Naive thymus-derived CD4-positive, alpha-beta T cell (primary cell): ENCODE measurements at regions not wholly inside any gene's neighbourhood (a gene's known extent, or its start where the extent isn't known, plus 50 kb on each side); places are given as distances from the start of the nearest gene placed in this dataset.

Source experiments
- ATAC-seq: fragments of 150-1000 bp; cut with Tn5 transposase; 2 replicates; pipeline ENCODE4 v1.10.0; 2021; ENCODE audit warnings: mild to moderate bottlenecking, moderate library complexity
- CTCF ChIA-PET: fragments of 350-600 bp; sonication (Branson Sonifier 250); formaldehyde crosslinking; loops from one replicate; lab custom pipeline; 2021; ENCODE audit warnings: antibody characterized with exemption; lab: Charles Lee
- POLR2A ChIA-PET: fragments of 350-600 bp; sonication (Branson Sonifier 250); formaldehyde crosslinking; loops from one replicate; lab custom pipeline; 2021; ENCODE audit warnings: antibody characterized with exemption, inconsistent platforms; lab: Charles Lee
- DNase-seq, 9 donors: peaks; one replicate each; pipeline versions ENCODE4 v3.0.0 to v3.0.0-alpha.2; 2020 to 2022; ENCODE audit warnings: mixed read lengths in 1 of 9
- H3K27ac ChIP-seq: one replicate; pipeline ENCODE4 v1.7.0; 2013; ENCODE audit warnings: mild to moderate bottlenecking, low read depth, low read length, moderate library complexity
- H3K27me3 ChIP-seq, 2 donors: one replicate each; pipeline ENCODE4 v1.7.0; 2013; ENCODE audit warnings: low read length in 2 of 2, mild to moderate bottlenecking in 2 of 2, moderate library complexity in 2 of 2; ENCODE audit not compliant: control insufficient read depth in 2 of 2, insufficient read depth in 2 of 2
- H3K36me3 ChIP-seq, 3 experiments: 1 replicate in 2 of 3; 2 replicates in 1 of 3; pipeline ENCODE4 v1.7.0; 2013; ENCODE audit warnings: low read length in 3 of 3, mild to moderate bottlenecking in 3 of 3, moderate library complexity in 1 of 3; ENCODE audit not compliant: insufficient read depth in 3 of 3, control insufficient read depth in 2 of 3
- H3K4me1 ChIP-seq, 2 donors: one replicate each; pipeline ENCODE4 v1.7.0; 2013; ENCODE audit warnings: low read length in 2 of 2, mild to moderate bottlenecking in 2 of 2, moderate library complexity in 1 of 2; ENCODE audit not compliant: control insufficient read depth in 2 of 2, insufficient read depth in 2 of 2
- H3K4me3 ChIP-seq: 2 replicates; pipeline ENCODE4 v1.7.0; 2013; ENCODE audit warnings: mild to moderate bottlenecking, low read length
- H3K9me3 ChIP-seq, 3 experiments: 1 replicate in 2 of 3; 2 replicates in 1 of 3; pipeline ENCODE4 v1.7.0; 2013; ENCODE audit warnings: low read length in 3 of 3; ENCODE audit not compliant: control insufficient read depth in 2 of 3
- H3K27ac Mint-ChIP-seq, 9 donors: one replicate each; pipeline ENCODE4 v1.8.0; 2020 to 2022; ENCODE audit warnings: mixed read lengths in 9 of 9, mild to moderate bottlenecking in 8 of 9, moderate library complexity in 5 of 9, inconsistent platforms in 2 of 9
- H3K27me3 Mint-ChIP-seq, 5 donors: one replicate each; pipeline ENCODE4 v1.8.0; 2021 to 2022; ENCODE audit warnings: mixed read lengths in 5 of 5, mild to moderate bottlenecking in 1 of 5
- H3K36me3 Mint-ChIP-seq, 5 donors: one replicate each; pipeline ENCODE4 v1.8.0; 2020 to 2022; ENCODE audit warnings: mixed read lengths in 5 of 5, mild to moderate bottlenecking in 3 of 5, inconsistent platforms in 1 of 5
- H3K4me1 Mint-ChIP-seq, 7 donors: one replicate each; pipeline ENCODE4 v1.8.0; 2020 to 2022; ENCODE audit warnings: mixed read lengths in 7 of 7, mild to moderate bottlenecking in 3 of 7, inconsistent platforms in 1 of 7
- H3K4me3 Mint-ChIP-seq, 10 donors: one replicate each; pipeline ENCODE4 v1.8.0; 2020 to 2022; ENCODE audit warnings: mild to moderate bottlenecking in 10 of 10, mixed read lengths in 10 of 10, moderate library complexity in 6 of 10, inconsistent platforms in 2 of 10
- H3K9me3 Mint-ChIP-seq, 11 donors: one replicate each; pipeline ENCODE4 v1.8.0; 2020 to 2022; ENCODE audit warnings: mixed read lengths in 11 of 11, mild to moderate bottlenecking in 4 of 11, inconsistent platforms in 1 of 11, moderate library complexity in 1 of 11
- intact Hi-C, 2 donors: fragments of 100-400 bp; cut with micrococcal nuclease; formaldehyde crosslinking; loops; one replicate each; pipeline ENCODE4 v1.15.1; 2023

DNA sequence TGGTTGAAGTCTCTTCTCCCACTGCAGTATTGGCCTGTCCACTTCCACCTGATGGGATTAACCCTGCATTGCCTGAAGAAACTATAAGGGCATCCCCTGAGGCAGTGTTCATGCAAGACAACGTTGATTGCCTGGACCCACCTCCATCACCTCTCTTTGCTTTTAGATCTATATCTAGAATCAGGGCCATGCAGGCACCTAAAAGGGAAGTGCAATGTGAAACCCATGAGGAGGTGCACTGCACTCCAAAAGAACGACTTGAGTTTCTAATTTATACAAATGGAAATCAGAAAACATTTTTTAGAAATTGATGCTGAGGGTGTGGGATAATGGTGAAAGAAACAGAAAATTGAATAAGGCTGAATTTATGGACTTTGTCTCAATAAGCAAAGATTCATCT, 694.4 kb downstream of the TRAM1L1 start:
- Mint-ChIP-seq H3K27me3 (no peaks in the 10 kb centered on the region), H3K36me3 (peaks cover 0 to 4% (median 0%) of the 10 kb centered on the region in 5 donors), H3K9me3 (peaks cover 0 to 10% (median 0%) of the 10 kb centered on the region in 11 donors), H3K27ac (no peak overlapping the region), H3K4me3 (no peak overlapping the region), H3K4me1 (no peaks in the 10 kb centered on the region)
- H3K27me3 ChIP-seq, result no peaks in the 10 kb centered on the region
- ATAC-seq (no peak), DNase-seq (no peak)
- no peak overlapping the region for H3K4me3 ChIP-seq
- no peak overlapping the region for H3K27ac ChIP-seq
- ChIA-PET POLR2A (no interaction called here), CTCF (no interaction called here)
- no peaks in the 10 kb centered on the region for H3K36me3 ChIP-seq
- no peaks in the 10 kb centered on the region for H3K9me3 ChIP-seq
- intact Hi-C loops, result no loop called here
- H3K4me1 ChIP-seq, result no peaks in the 10 kb centered on the region

DNA sequence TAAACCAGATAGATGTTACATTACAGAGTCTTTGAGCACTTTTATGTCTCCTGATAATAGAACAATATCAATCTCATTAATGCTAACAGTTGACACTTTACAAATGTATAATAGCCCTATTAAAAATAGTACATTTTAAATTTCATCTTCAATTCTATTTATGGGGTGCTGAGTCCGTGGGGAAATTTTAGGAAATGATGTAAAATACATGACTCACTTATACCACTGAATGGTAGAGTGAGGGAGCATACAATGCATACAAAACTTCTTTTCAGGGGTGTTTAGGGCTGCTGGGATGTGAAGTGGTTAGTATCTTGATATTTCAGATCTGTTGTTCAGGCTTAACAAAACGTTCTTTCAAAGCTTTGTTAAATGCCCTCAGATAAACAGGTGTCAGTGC, 696.2 kb downstream of the TRAM1L1 start:
- DNase-seq (no peak), ATAC-seq (no peak)
- Mint-ChIP-seq H3K4me1 (no peaks in the 10 kb centered on the region), H3K36me3 (peaks cover 0 to 4% (median 0%) of the 10 kb centered on the region in 5 donors), H3K4me3 (no peak overlapping the region), H3K27ac (no peak overlapping the region), H3K27me3 (no peaks in the 10 kb centered on the region), H3K9me3 (peaks cover 0 to 10% (median 0%) of the 10 kb centered on the region in 11 donors)
- H3K4me1 ChIP-seq, result no peaks in the 10 kb centered on the region
- POLR2A ChIA-PET, result no interaction called here
- H3K4me3 ChIP-seq, result no peak overlapping the region
- no peak overlapping the region for H3K27ac ChIP-seq
- H3K27me3 ChIP-seq, result no peaks in the 10 kb centered on the region
- no peaks in the 10 kb centered on the region for H3K36me3 ChIP-seq
- intact Hi-C loops, result no loop called here
- CTCF ChIA-PET, result no interaction called here
- H3K9me3 ChIP-seq, result no peaks in the 10 kb centered on the region

DNA sequence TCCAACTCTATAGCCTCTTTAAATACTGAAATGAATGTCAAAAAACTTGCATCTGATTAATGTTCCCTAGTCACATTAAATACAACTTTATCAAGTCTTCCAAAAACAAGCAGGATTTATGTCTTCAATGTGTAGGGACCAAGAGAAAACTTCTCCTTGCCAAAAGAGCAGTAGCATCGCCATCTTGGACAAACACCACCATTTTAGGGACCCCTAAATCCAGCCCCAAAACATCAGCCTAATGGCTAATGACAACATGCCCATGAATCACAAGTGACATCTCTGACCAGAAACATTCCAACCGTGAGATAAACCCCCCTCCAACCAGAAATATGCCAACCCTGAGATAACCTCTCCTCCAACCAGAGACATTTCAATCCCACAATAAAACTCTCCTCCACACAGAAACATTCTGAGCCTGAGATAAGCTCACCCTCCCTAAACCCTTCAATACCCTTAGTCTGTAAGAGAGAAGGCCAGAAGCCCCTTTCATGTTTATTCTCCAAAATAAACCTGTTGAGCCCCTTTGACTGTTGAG, 697.4 kb downstream of the TRAM1L1 start:
- Histone ChIP-seq H3K4me1 (no peaks in the 10 kb centered on the region), H3K27me3 (no peaks in the 10 kb centered on the region), H3K9me3 (no peaks in the 10 kb centered on the region), H3K36me3 (no peaks in the 10 kb centered on the region), H3K4me3 (no peak overlapping the region), H3K27ac (no peak overlapping the region)
- H3K27ac Mint-ChIP-seq, result no peak overlapping the region
- CTCF ChIA-PET, result no interaction called here
- intact Hi-C loops, result no loop called here
- no peak for DNase-seq
- no peak for ATAC-seq
- H3K36me3 Mint-ChIP-seq, result peaks cover 0 to 4% (median 0%) of the 10 kb centered on the region in 5 donors
- H3K9me3 Mint-ChIP-seq, result peaks cover 0 to 10% (median 0%) of the 10 kb centered on the region in 11 donors
- POLR2A ChIA-PET, result no interaction called here
- H3K27me3 Mint-ChIP-seq, result no peaks in the 10 kb centered on the region
- no peaks in the 10 kb centered on the region for H3K4me1 Mint-ChIP-seq
- H3K4me3 Mint-ChIP-seq, result no peak overlapping the region

DNA sequence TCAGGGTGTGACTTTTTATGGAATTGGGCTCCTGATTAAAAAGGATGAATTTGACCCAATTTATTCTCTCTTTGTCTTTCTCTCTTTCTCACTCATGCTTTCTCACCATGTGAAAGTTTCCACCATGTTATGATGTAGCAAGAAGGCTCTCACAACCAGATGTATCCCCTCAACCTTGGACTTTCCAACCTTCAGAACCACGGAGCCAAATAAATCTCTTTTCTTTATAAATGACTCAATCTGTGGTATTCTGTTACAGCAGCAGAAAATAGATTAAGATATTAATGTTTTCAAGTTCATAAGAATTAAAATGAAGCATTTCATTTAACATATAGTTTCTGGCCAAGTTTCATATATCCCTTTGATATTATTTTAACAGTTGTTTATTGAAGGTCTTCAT, 698.5 kb downstream of the TRAM1L1 start:
- no peaks in the 10 kb centered on the region for H3K9me3 ChIP-seq
- peaks cover 0 to 10% (median 0%) of the 10 kb centered on the region in 11 donors for H3K9me3 Mint-ChIP-seq
- no peaks in the 10 kb centered on the region for H3K27me3 ChIP-seq
- no peaks in the 10 kb centered on the region for H3K27me3 Mint-ChIP-seq
- DNase-seq, result no peak
- ChIA-PET POLR2A (no interaction called here), CTCF (no interaction called here)
- no peak overlapping the region for H3K4me3 ChIP-seq
- no peaks in the 10 kb centered on the region for H3K36me3 ChIP-seq
- intact Hi-C loops, result no loop called here
- no peaks in the 10 kb centered on the region for H3K4me1 ChIP-seq
- no peak overlapping the region for H3K4me3 Mint-ChIP-seq
- ATAC-seq, result no peak
- no peak overlapping the region for H3K27ac ChIP-seq
- H3K36me3 Mint-ChIP-seq, result peaks cover 0 to 4% (median 0%) of the 10 kb centered on the region in 5 donors
- H3K4me1 Mint-ChIP-seq, result no peaks in the 10 kb centered on the region
- H3K27ac Mint-ChIP-seq, result no peak overlapping the region

DNA sequence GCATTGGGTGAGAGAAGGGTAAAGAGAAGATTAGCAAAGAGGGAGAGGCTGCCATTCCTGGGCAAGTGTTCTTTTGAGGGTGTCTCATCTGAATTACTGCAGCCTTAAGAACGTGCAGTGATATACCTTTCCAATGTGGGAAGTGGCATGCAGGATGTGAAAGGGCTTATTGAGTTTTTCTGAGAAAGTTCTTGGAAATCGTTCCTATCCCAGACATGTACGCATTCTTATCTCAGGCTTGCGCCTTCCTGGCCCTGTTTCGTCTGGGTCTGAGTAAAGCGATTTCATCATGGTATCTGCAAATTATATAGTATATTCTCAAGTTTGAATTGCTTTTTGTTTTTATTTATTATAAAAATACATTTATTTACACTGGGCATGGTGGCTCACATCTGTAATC, 699.8 kb downstream of the TRAM1L1 start:
- intact Hi-C loops, result no loop called here
- H3K27me3 Mint-ChIP-seq, result no peaks in the 10 kb centered on the region
- no peak for ATAC-seq

DNA sequence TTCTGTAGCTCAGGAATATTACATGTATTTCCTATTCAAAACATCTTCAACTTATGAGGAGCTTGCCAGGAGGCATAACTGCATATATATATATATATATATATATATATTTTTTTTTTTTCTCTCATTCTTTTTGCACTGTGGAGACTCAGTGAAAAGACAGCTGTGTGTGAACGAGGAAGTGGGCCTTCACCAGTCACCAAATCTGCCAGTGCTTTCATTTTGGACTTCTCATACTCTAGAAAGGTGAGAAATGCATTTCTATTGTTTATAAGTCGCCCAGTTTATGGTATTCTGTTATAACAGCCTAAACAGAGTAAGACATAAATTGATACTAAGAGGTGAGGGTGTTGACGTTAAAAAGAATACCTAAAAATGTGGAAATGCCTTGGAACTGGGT, 710.6 kb downstream of the TRAM1L1 start:
- no peak for DNase-seq
- intact Hi-C loops, result no loop called here
- Histone ChIP-seq H3K36me3 (no peaks in the 10 kb centered on the region), H3K27me3 (no peaks in the 10 kb centered on the region), H3K4me3 (no peak overlapping the region), H3K4me1 (no peaks in the 10 kb centered on the region), H3K9me3 (no peaks in the 10 kb centered on the region), H3K27ac (no peak overlapping the region)
- Mint-ChIP-seq H3K4me1 (no peaks in the 10 kb centered on the region), H3K4me3 (no peak overlapping the region), H3K27ac (no peak overlapping the region), H3K9me3 (peaks cover 0 to 5% (median 0%) of the 10 kb centered on the region in 11 donors), H3K27me3 (no peaks in the 10 kb centered on the region), H3K36me3 (no peaks in the 10 kb centered on the region)
- ChIA-PET POLR2A (no interaction called here), CTCF (interaction anchor here (0.6 kb wide), 1 partner anchor 99 kb away, joined by 3 read pairs; no protein-coding TSS in a partner anchor)
- ATAC-seq, result no peak

More for the DNA sequence above, 699.8 kb downstream of the TRAM1L1 start:
- Mint-ChIP-seq H3K36me3 (peaks cover 0 to 4% (median 0%) of the 10 kb centered on the region in 5 donors), H3K4me3 (no peak overlapping the region), H3K27ac (no peak overlapping the region), H3K9me3 (peaks cover 0 to 10% (median 0%) of the 10 kb centered on the region in 11 donors), H3K4me1 (no peaks in the 10 kb centered on the region)
- POLR2A ChIA-PET, result no interaction called here
- CTCF ChIA-PET, result no interaction called here
- H3K27ac ChIP-seq, result no peak overlapping the region
- H3K36me3 ChIP-seq, result no peaks in the 10 kb centered on the region
- no peak overlapping the region for H3K4me3 ChIP-seq
- H3K27me3 ChIP-seq, result no peaks in the 10 kb centered on the region
- no peaks in the 10 kb centered on the region for H3K4me1 ChIP-seq
- no peak for DNase-seq
- no peaks in the 10 kb centered on the region for H3K9me3 ChIP-seq

DNA sequence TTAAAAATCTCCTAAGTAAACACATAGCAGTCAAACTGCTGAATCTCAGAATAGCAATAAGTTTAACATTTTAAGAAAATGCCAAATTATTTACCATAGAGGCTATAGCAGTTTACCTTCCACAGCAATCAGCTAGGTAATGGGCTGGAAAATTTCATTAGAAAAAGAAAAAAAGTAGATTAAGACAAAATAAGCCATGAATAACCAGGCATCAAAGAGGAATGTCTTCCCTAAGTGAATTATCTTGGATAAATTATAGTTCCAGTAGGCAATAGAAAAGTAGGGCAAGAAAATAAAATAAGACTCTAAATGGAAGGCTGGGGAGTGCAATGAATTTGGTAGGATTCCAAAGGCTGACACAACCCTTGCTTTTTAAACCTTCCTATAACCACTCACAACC, 722.8 kb downstream of the TRAM1L1 start:
- H3K27ac Mint-ChIP-seq, result no peak overlapping the region
- POLR2A ChIA-PET, result no interaction called here
- no peaks in the 10 kb centered on the region for H3K36me3 Mint-ChIP-seq
- H3K9me3 Mint-ChIP-seq, result peaks cover 0 to 3% (median 0%) of the 10 kb centered on the region in 11 donors
- no peak for ATAC-seq
- peaks cover 0 to 5% (median 0%) of the 10 kb centered on the region in 7 donors for H3K4me1 Mint-ChIP-seq
- Histone ChIP-seq H3K27me3 (no peaks in the 10 kb centered on the region), H3K9me3 (peaks cover 0 to 5% (median 0%) of the 10 kb centered on the region in 3 experiments), H3K36me3 (no peaks in the 10 kb centered on the region), H3K4me1 (no peaks in the 10 kb centered on the region), H3K27ac (no peak overlapping the region), H3K4me3 (no peak overlapping the region)
- DNase-seq, result no peak
- CTCF ChIA-PET, result no interaction called here
- intact Hi-C loops, result no loop called here
- no peak overlapping the region for H3K4me3 Mint-ChIP-seq
- H3K27me3 Mint-ChIP-seq, result no peaks in the 10 kb centered on the region
